Right hindlimb (tissue), 1 donor: ENCODE measurements at regions not wholly inside any gene's neighbourhood (a gene's known extent, or its start where the extent isn't known, plus 50 kb on each side); places are given as distances from the start of the nearest gene placed in this dataset.
"Not testable (repeated sequence)": the region's sequence is repeated elsewhere in the genome, so short reads cannot be mapped to it uniquely, and the experiment has no call there.

Source experiments
- DNase-seq: peaks from one replicate; pipeline ENCODE4 v3.0.0-alpha.2; 2018

DNA sequence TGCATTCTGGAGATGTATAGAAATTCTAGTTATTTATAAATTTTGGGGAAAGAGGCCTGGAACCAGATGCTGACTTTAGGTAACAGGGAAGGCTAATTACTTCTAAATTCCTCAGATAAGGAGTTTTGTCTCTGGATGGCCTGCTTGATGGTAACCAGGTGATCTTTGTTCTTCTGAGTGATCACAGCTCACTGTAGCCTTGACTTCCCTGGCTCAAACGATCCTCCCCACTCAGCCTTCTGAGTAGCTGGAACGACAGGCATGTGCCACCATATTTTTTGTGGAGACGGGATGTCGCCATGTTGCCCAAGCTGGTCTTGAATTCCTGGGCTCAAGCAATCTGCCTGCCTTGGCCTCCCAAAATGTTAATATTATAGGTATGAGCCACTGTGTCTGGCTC is 54.4 kb upstream of the MSH6 start:
- DNase-seq = no peak

DNA sequence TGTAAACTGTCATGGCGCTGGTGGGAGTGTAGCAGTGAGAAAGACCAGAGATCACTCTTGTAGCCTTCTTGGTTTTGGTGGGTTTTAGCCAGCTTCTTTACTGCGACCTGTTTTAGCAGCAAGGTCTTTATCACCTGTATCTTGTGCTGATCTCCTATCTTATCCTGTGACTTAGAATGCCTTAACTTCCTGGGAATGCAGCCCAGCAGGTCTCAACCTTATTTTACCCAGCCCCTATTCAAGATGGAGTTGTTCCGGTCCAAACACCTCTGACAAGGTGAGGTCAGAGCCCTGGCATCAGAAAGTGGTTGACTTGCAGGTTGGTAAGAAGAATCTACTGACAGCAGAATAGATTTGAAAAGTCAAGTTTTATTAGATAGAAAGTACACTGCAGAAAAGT is 55.0 kb upstream of the MSH6 start:
- DNase-seq = no peak

DNA sequence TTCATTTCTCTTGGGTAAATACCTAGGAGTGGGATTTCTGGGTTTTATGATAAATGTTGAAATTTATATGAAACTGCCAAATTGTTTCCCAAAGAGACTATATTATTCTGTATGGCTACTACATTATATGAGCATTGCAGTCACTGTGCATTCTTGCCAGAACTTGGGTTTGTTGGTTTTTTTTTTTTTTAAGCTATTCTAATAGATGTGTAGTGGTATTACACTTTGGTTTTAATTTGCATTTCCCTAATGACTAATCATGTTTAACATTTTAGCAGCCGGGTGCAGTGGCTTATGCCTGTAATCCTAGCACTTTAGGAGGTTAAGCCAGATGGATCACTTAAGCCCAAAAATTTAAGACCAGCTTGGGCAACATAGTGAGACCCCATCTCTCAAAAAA is 56.0 kb upstream of the MSH6 start:
- DNase-seq = not testable (repeated sequence)

DNA sequence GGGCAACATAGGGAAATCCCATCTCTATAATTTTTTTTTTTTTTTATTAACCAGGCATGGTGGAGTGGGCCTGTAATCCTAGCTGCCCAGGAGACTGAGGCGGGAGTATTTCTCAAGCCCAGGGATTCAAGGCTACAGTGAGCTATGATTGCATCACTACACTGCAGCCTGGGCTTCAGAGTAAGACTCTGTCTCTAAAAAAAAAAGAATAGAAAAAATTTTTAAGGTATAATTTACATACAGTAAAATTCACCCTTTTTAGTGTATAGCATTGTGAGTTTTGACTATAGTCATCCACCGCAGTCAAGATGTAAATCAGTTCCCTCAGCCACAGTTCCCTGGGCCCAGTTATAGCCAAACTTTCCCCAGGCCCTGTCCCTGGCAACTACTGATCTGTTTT is 57.1 kb upstream of the MSH6 start:
- DNase-seq = no peak

DNA sequence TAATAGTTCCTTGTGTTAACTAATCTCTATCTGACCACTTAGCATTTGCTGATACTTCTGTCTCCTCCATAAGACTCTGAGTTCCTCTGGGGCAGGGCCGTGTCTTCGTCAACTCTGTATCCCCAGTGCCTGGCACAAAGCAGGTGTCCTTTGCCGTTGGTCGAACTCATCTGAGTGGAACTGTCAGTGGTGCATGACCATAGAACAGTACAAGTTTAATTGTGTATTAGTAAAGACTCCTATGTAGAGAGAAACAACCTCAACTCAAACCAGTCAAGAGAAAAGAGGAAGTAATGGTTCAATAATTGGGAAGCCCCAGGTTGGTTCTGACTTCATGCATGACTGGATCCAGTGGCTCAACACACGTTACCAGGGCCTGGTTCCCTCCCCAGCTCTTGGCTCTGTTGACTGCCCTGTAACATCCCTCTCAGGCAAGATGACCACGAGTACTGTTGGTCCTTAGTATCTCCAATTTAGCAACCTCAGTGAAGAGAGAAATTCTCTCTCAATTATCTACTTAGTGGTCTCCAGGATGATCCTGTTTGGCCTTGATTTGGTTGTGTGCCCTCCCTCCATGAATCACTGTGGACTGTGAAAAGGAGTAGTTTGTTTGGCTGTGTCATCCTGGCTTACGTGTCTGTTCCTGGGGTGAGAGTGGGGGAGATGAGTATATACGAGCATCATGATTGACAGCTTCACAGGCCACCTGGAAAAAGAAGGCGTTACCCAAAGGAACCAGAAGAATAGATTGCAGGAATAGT is 58.5 kb upstream of the MSH6 start:
- no peak for DNase-seq

DNA sequence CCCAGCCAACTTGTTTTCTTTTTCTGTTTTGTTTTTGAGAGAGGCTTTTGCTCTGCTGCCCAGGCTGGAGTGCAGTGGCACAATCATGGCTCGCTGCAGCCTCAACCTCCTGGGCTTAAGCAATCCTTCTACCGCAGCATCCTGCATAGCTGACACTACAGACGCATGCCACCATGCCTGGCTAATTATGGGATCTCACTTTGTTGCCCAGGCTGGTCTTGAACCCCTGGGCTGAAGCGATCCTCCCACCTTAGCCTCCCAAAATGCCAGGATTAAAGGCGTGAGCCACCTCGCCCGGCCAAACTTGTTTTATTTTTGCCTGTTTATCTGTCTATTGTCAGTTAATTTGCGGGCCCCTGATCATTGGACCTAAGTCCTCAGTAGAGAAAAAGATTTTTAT is 61.6 kb upstream of the MSH6 start:
- DNase-seq = no peak

DNA sequence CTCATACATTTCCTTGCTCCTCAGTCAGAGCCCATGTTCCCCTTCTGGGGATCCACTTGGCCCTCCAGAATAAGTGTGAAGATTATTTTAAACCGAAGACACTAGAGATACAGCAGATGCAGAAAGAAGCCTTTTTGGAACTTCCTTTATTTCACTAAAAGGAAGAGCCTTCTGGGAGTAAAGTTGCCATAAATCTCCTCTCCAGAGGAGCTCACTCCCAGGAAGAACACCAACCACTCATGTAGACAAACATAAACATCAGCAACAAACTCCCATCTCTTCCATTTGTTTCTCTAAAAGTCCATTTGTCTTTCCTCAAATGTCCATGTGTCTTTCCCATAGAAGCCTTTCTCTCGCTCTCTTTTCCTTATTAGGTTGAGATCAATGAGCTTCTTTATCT is 62.4 kb upstream of the MSH6 start:
- DNase-seq = no peak

DNA sequence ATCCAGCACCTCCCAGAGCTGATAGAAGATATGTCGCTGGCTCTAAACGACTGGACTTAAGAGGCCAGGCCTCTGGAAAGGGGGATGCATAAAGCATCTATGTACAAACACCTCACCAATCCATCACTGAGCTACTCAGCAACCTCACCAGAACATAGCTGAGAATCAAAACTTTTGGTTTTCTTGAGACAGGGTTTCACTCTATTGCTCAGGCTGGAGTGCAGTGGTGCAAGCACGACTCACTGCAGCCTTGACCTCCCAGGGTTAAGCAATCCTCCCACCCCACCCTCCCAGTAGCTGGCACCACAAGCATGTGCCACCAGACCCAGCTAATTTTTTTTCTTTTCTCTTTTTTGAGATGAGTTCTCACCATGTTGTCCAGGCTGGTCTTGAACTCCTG is 62.9 kb upstream of the MSH6 start:
- no peak for DNase-seq

DNA sequence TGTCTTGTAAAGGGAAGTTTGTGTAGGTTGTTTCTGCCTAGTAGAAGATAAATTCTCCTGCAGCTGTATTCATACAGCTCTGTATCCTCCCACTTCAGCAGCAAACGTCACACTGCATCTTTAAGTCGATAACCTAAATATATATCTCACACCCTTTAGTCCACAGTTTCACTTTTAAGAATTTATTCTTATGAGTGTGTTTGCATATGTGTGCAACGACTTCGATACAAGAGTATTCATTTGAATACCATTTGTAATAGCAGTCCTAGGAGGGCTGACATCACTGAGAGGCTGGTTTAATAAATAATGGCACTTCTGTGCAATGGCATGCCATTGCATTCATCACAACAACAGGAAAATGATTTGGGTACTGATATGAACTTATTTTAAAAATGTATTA is 63.8 kb upstream of the MSH6 start:
- no peak for DNase-seq

DNA sequence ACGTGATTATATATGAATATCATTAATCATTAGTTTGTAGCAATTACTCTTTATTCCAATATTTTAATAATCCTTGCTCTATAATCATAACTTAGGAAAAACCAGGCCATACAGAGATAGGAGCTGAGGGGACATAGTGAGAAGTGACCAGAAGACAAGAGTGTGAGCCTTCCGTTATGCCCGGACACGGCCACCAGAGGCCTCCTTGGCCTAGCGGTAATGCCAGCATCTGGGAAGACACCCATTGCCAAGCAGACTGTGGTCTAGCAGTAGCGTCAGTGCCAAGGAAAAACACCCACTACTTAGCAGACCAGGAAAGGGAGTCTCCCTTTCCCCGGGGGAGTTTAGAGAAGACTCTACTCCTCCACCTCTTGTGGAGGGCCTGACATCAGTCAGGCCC is 66.6 kb upstream of the MSH6 start:
- not testable (repeated sequence) for DNase-seq

DNA sequence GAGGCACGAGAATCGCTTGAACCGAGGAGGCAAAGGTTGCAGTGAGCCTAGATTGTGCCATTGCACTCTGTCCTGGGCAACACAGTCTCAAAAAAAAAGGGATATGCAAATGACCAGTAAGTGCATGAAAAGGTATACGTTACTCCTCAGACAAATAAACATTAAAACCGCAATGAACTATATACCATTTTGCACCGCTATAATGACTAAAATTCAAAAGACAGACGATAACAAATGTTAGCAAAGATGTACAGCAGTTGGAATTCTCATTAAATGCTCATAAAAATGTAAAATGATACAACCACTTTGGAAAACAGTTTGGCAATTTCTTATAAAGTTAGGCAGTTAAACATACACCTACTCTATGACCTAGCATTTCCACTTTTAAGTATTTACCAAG is 67.4 kb upstream of the MSH6 start:
- DNase-seq = no peak

DNA sequence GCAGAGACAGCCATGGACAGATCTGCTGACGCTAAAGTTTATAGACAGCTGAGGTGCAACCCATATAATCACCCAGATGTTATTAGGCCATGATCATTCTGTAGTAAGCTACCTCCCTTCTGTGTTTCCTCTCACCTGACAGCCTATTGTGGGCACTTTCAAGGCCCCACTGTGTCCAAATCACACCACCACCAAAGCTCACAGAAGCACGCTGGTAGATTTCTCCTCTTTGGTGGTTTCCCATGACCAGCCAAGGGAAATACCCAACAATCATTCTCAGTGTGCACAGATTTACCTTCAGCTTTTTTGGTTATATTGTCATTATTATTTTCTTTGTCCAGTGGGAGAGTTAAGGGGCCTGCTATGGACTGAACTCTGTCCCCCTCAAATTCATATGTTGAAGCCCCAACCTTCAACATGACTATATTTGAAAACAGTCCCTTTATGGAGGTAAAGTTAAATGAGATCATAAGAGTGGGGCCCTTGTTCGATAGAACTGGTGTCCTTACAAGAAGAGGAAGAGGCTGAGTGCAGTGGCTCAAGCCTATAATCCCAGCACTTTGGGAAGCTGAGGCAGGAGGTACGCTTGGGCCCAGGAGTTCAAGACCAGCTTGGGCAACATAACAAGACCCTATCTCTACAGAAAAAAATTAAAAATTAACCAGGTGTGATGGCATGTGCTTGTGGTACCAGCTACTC is 74.0 kb upstream of the MSH6 start:
- no peak for DNase-seq

DNA sequence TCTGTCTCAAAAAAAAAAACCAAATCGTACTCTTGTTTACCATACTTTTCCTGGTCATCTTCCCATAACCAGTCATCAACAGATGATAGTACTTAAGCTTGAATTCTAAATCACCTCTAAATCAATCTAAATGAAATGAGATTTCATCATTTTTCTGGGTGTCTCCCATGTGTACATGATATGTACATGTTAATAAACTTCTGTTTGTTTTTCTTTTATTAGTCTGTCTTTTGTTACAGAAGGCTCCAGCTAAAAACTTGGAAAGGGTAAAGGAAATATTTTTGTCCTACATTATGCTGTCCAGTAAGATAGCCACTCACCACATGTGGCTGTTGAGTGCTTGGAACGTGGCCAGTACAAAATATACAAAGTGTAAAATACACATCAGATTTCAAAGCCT is 78.7 kb upstream of the MSH6 start:
- no peak for DNase-seq

DNA sequence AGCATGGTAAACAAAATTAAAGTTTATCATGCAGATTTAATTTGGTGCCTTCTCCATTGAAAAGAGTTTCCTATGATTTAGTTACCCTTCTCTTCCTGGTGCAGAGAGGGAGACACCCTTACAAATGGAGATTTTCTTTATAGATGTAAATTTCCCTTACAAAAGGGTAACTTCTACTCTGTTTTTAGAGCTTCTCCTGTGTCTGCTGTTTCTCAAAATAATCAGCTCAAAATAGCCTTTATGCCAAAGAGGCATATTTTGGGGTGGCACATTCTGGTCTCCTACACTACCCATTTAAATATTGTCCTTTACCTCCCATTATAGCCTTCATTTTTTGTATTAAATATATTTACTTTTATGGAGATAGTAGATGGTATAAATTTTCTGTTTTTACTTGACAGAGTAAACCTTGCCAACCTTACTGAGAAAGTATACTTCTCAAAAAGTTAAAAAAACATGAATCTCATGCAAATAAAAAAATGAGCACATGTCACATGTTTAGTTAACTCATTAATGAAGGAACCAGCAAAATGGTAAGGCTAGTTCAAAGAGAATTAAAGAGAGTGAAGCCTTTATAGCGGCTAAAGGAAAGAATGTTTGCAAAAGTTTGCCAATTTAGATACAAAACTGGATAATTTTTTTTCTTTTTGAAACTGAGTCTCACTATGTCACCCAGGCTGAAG is 83.3 kb upstream of the MSH6 start:
- DNase-seq = no peak

DNA sequence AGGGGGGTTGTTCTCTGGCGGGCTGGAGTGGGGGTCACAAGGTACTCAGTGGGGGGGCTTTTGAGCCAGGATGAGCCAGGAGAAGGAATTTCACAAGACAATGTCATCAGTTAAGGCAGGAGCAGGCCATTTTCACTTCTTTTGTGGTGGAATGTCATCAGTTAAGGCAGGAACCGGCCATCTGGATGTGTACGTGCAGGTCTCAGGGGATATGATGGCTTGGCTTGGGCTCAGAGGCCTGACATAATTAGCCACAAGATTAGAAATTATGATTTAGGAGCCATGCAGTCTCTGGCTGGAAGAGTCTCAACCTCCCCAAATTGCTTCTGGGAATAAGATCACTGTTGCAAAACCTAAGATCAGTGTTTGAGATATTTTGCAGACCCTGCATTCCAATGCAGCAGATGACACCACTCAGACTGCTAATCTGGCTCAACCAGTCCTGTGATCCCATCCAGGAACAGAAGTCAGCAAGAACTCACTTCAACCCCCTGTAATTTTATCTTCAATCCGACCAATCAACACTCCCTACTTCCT is 84.4 kb upstream of the MSH6 start:
- not testable (repeated sequence) for DNase-seq

DNA sequence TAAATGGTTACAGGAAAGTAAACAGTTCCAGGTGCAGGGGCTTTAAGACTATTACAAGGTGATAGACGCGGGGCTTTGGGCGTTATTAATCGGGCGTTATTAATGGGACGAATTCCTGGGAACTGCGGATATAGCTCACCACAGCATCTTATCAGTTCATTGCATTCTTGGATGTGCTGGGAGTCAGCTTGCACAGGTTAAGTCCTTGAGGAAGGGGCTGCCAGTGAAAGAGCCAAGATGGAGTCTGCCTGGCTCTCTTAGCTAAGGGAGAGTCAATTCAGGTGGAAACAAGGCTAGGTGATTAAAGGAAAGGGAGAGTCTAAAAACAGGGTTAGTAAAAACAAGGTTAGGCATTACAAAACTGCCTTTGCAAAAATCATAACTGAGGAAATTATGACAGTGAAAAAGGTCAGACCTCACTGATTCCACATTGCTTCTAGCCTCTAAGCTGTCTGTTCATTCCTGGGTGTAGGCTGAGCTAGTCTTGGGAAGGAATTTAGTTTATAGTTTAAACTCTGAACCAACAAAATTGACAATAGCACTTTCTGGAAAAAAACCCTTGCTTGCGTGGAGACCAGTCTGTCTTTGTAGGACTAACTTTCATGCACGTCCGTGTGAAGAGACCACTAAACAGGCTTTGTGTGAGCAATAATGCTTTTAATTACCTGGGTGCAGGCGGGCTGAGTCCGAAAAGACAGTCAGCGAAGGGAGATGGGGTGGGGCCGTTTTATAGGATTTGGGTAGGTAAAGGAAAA is 85.1 kb upstream of the MSH6 start:
- DNase-seq = not testable (repeated sequence)

DNA sequence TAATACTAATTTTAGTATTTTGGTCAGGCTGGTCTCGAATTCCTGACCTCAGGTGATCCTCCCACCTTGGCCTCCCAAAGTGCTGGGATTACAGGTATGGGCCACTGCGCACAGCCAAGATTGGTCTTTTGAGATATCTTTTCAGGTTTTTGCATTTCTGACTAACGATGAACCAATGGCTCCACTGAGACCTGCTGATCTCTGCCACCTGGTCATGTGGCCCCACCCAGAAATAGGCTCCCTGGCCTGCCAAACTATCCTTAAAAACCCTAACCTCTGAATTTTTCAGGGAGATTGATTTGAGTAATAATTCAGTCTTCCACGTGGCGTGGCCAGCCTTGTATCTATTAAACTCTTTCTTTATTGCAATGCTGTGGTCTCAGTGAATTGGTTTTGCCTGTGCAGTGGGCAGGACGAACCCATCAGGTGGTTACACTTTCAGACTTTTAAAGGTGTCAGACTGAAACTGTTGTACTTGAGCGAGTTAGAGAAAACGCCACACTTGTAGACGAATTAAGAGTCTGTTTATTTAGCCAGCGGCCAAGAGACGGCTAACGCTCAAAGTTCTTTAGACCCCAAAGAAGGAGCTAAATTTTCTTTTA is 85.8 kb upstream of the MSH6 start:
- DNase-seq = no peak

DNA sequence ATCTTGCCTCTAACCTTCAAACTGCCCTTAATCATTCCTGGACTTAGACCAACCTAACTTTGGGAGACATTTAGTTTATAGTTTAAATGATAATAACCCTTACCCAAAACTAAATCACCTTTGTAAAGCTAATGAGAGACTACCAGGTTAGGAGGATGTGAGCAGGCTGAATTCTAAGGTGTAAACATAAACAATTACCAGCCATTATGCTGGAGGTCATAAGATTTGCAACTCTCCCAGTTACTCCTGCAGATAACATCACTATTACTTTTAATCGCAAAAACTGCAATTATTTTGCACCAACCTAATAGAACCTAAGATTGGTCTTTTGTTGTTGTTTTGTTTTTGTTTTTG is 86.5 kb upstream of the MSH6 start:
- no peak for DNase-seq

DNA sequence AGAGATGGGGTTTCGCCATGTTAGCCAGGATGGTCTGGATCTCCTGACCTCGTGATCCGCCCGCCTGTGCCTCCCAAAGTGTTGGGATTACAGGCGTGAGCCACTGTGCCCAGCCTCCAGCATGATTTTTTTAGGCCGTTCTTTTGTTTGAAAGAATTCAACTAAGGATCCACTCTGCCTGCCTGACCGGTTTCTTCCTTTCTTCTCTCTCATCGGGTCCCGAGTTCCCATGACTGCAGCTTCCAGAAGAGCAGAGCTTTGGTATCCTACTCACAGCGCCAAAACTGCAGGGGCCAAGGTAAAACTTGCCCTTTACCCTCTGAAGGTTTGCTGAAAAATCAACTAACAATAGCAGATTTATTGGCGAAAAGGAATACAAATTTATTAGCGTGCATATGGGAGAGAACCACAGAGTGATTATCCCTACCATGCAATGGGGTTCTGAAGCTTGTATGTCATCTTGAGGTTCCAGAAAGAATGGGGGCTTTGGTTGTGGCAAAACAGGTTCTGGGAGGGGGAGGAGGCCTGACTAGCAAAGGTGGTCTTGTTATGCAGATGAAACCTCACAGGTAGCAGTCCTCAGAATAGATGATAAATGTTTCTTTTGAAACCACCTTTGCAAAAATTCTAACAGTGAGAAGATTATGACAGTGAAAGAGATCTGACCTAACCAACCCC is 87.0 kb upstream of the MSH6 start:
- no peak for DNase-seq

DNA sequence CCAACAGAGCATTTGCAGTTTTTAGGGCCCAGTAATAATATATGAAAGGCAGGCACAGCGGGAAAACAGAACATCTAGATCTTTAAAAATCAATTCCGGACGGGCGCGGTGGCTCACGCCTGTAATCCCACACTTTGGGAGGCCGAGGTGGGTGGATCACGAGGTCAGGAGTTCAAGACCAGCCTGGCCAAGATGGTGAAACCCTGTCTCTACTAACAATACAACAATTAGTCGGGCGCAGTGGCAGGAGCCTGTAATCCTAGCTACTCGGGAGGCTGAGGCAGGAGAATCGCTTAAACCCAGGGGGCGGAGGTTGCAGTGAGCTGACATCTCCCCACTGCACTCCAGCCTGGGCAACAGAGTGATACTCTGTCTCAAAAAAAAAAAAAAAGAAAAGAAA is 88.5 kb upstream of the MSH6 start:
- not testable (repeated sequence) for DNase-seq

DNA sequence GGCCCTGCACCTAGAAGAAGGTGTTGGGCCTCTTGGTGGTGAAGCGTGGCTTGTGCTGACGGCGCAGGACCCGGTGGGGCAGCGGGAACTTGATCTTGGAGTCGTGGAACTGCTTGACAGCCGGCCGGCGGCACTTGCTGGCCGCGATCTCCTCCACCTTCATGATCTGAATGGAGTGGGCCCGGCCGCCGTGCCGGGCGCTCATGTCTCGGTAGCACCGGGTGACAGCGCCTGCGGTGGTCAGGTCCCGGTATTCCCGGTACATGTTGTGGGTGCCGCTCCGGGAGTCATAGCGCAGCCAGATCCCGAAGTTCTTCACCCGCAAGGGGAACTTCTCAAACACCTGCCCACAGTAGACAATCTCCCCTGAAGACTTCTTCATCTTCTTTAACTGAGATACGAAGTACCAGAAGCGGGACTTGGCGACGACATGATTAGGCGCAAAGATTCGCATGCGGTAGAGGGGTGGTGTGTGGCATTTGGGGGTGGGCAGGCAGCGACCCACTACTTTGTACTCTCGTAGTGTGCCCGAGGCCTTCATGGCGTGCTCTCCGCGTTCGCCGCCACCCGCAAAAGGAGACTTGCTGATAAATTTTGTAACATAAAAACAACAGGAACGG is 92.1 kb upstream of the MSH6 start:
- DNase-seq = not testable (repeated sequence)

DNA sequence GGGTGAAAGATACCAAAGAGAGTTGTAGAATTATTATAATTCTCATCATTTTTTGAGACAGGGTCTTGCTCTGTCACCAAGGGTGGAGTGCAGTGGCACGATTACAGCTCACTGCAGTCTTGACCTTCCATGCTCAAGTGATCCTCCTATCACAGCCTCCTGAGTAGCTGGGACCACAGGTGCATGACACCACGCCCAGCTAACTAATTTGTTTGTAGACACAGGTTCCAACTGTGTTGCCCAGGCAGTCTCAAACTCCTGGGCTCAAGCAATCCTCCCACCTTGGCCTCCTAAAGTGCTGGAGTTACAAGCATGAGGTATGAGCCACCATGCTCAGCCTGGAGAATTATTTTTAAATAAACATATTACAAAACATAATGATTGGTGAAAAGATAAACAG is 92.8 kb upstream of the MSH6 start:
- no peak for DNase-seq
